ENCODE measurements at regions not wholly inside any gene's neighbourhood (a gene's known extent, or its start where the extent isn't known, plus 50 kb on each side); places are given as distances from the start of the nearest gene placed in this dataset.
A peak's percentile ranks its signal among the peaks of the same experiment; 100 is the strongest.

GRCh38 chr11:116225784-116226585, 546.8 kb downstream of the BUD13 start:
- Histone ChIP-seq H3K9me3 (no peaks in the 10 kb centered on the region), H3K27me3 (replicated peaks; ENCODE audit: insufficient read depth) (no peaks in the 10 kb centered on the region), H3K4me1 (replicated peaks) (no peaks in the 10 kb centered on the region), H3K27ac (no peak overlapping the region), H3K36me3 (no peaks in the 10 kb centered on the region), H3K4me3 (no peak overlapping the region)
- intact Hi-C loops (cut with DNase I), result loop anchor here (10.0 kb wide), 2 partner anchors 231 to 731 kb away; no protein-coding TSS in a partner anchor
- WGBS, result 78% methylated on average over 7 of the region's 7 CpGs
- TF ChIP-seq POLR2AphosphoS5 (IDR thresholded peaks at IDR 0.05) (no peak), POLR2A (IDR thresholded peaks at IDR 0.05) (no peak), CTCF (IDR thresholded peaks at IDR 0.05) (no peak)
- DNase-seq (ENCODE audit: low spot score), result no peak

- no peak for TF ChIP-seq POLR2AphosphoS5 (IDR thresholded peaks at IDR 0.05)
- TF ChIP-seq POLR2A (IDR thresholded peaks at IDR 0.05), result no peak
- no peak for TF ChIP-seq CTCF (IDR thresholded peaks at IDR 0.05)
- Histone ChIP-seq H3K4me1 (replicated peaks) (no peaks in the 10 kb centered on the region), H3K4me3 (no peak overlapping the region), H3K9me3 (no peaks in the 10 kb centered on the region), H3K27me3 (replicated peaks; ENCODE audit: insufficient read depth) (no peaks in the 10 kb centered on the region), H3K36me3 (no peaks in the 10 kb centered on the region), H3K27ac (no peak overlapping the region)
- DNase-seq (ENCODE audit: low spot score), result no peak
- intact Hi-C loops (cut with DNase I), result loop anchor here (10.0 kb wide), 2 partner anchors 230 to 730 kb away; no protein-coding TSS in a partner anchor
- WGBS, result 84% methylated on average over 6 of the region's 6 CpGs
Observed at GRCh38 chr11:116225236-116225635, 547.6 kb downstream of the BUD13 start.

- TF ChIP-seq POLR2A (IDR thresholded peaks at IDR 0.05), result no peak
- no peaks in the 10 kb centered on the region for H3K9me3 ChIP-seq
- intact Hi-C loops (cut with DNase I), result loop anchor here (10.0 kb wide), 2 partner anchors 230 to 730 kb away; no protein-coding TSS in a partner anchor
- DNase-seq (ENCODE audit: low spot score), result no peak
- WGBS, result 53% methylated on average over 5 of the region's 5 CpGs
- H3K4me3 ChIP-seq, result no peak overlapping the region
- no peaks in the 10 kb centered on the region for H3K27me3 ChIP-seq (replicated peaks; ENCODE audit: insufficient read depth)
- no peak overlapping the region for H3K27ac ChIP-seq
- no peaks in the 10 kb centered on the region for H3K36me3 ChIP-seq
- H3K4me1 ChIP-seq (replicated peaks), result no peaks in the 10 kb centered on the region
Observed at GRCh38 chr11:116224889-116225200, 547.9 kb downstream of the BUD13 start.

DNA sequence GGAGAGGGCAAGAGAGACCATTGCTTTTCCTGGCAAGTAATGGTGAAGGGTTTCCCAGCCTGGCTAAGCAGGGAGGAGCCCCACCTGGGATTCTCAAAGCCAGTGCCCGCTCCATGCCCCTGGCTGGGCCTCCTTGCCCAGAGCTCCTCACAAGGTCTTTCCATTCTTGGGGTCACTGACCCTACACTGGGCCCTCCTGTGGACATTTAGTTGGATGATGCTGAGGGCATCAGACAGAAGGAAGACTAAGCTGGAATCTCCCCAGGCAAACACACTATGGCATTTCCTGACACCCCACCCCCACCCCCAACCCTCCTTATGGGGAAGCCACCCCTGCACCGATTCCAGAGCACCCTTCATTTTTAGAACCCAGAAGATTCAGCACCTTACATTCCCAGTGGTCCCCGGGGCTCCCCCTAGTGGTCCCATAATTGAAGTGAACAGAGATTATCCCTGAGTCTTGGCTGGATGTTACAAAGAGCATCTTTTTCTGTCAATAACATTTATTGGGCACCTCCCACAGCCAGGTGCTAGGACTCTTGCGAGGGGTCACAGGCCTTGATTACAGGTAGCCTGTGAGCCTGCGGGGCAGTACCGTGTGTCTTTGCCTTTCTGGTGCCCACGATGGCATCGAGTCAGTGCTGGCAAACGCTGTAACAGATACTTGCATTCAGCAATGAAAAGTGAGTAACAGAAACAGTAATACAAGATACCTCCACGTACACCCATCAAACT, 548.5 kb downstream of the BUD13 start:
- Histone ChIP-seq H3K36me3 (no peaks in the 10 kb centered on the region), H3K27ac (no peak overlapping the region), H3K27me3 (replicated peaks; ENCODE audit: insufficient read depth) (no peaks in the 10 kb centered on the region), H3K4me1 (replicated peaks) (no peaks in the 10 kb centered on the region), H3K9me3 (no peaks in the 10 kb centered on the region), H3K4me3 (no peak overlapping the region)
- 40% methylated on average over 10 of the region's 10 CpGs for WGBS
- TF ChIP-seq CTCF (IDR thresholded peaks at IDR 0.05) (peak; percentile 46 to 56 (median 51)), POLR2A (IDR thresholded peaks at IDR 0.05) (no peak)
- intact Hi-C loops (cut with DNase I), result loop anchor here (10.0 kb wide), 2 partner anchors 230 to 730 kb away; no protein-coding TSS in a partner anchor
- DNase-seq (ENCODE audit: low spot score), result peak; percentile 45

- no peak overlapping the region for H3K4me3 ChIP-seq
- TF ChIP-seq POLR2A (IDR thresholded peaks at IDR 0.05) (no peak), CTCF (IDR thresholded peaks at IDR 0.05) (no peak), POLR2AphosphoS5 (IDR thresholded peaks at IDR 0.05) (no peak)
- H3K9me3 ChIP-seq, result no peaks in the 10 kb centered on the region
- intact Hi-C loops (cut with DNase I), result loop anchor here (10.0 kb wide), 2 partner anchors 227 to 727 kb away; no protein-coding TSS in a partner anchor
- H3K36me3 ChIP-seq, result no peaks in the 10 kb centered on the region
- no peaks in the 10 kb centered on the region for H3K4me1 ChIP-seq (replicated peaks)
- WGBS, result 67% methylated on average over 2 of the region's 2 CpGs
- H3K27me3 ChIP-seq (replicated peaks; ENCODE audit: insufficient read depth), result no peaks in the 10 kb centered on the region
- H3K27ac ChIP-seq, result no peak overlapping the region
- DNase-seq (ENCODE audit: low spot score), result no peak
Observed at GRCh38 chr11:116221351-116221750, 551.4 kb downstream of the BUD13 start.

Measured in prostate gland (tissue), 2 donors.